ENCODE measurements at regions not wholly inside any gene's neighbourhood (a gene's known extent, or its start where the extent isn't known, plus 50 kb on each side); places are given as distances from the start of the nearest gene placed in this dataset.

DNA sequence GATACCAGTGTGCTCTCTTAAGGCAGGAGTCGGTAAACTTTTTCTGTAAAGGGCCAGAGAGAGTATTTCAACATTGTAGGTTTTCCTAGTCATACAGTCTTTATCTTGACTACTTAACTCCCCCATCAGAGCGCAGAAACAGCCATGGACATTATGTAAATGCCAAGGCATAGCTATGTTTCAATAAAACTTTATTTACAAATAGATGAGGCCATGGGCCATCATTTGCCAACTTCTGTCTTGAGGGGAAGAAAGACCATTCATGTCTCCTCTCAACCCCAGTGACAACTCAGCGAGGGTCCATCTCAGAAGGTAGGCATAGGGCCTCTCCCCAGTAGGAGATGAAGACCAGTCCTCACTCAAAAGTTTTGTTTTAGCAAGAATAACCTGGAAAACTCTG lies 301.3 kb downstream of the FBXW7 start:
- no peak for DNase-seq

DNA sequence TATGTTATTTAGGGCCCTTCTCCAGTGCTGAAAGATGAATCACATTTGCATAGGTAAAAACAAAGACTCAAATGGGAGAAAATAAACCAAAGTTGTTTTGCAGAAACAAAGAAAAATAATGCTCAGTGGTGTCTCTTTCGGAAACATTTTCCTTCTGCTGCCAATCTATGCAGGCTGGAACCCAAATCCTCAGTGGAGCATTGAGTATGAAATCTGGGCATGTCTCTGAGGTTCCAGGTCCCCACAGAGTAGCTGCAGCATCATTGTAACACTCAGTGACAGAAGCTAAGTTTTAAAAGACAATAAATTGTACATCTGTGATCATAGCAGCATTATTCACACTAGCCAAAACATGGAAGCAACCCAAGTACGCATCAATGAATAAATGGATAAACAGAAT lies 303.6 kb downstream of the FBXW7 start:
- no peak for DNase-seq

DNA sequence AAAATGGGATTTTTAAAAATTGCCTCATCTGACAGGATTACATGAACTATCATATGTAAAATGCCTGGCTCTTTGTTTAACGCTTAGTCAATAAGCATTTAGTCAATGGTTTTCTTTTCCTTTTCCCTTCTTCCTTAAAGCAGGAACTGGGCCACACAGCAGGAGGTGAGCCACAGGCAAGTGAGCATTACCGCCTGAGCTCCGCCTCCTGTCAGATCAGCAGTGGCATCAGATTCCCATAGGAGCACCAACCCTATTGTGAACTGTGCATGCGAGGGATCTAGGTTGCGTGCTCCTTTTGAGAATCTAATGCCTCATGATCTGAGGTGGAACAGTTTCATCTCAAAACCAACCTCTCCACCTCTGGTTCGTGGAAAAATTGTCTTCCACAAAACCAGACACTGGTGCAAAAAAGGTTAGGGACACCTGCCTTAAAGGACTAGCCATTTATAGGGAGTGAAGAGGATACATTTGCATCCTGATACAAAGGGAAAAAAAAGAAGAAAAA lies 306.1 kb downstream of the FBXW7 start:
- DNase-seq: no peak

DNA sequence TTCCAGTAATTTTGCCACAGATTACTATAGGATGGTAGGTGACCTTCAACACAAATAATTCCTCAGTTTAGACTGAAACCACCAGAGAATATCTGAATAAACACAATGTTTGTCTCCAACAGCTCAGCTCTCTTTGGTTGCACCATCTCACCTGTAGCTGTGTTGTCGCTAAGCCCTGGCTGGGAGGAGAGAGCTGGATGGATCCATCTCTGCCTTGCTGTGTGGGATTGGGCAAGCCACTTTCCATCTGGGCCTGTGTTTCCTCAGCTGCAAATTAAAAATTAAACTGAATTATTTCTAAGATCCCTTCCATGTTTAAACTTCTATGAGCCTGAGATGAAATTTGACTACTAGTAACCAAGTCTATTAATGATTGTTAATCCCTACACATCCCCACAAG lies 310.2 kb downstream of the FBXW7 start:
- no peak for DNase-seq

DNA sequence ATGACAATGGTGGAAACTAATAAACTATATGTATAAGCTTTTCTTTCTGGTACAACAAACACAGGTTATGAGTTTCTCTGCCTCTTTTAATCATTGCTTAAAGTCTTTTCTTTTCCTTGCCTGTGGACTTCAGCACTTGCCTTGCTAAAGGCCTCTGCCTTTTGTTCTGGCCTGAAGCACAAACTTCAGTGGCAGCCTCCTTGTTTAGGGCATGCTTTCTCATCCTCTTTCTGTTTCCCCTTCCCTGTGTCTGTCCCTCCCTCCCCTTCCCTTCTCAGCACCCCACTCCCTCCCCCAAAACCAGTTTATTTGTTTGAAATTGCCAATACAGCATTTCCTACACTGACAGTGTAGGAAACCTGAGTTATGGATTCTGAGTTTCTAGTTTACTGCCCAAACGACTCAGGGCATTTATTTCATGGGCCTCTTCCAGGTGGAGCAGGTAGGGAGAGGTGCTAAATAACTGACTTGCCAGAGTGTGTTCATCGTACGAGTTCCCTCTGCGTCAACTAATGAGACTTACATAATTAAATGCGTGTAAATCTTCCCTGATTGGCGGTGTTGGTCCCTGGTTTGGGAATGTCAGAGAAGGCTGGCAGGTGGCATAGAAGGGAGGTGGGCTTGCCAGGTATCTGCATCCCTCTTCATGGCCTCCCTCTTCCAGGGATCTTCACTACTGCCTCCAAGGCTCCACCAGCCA lies 311.0 kb downstream of the FBXW7 start:
- DNase-seq: no peak

DNA sequence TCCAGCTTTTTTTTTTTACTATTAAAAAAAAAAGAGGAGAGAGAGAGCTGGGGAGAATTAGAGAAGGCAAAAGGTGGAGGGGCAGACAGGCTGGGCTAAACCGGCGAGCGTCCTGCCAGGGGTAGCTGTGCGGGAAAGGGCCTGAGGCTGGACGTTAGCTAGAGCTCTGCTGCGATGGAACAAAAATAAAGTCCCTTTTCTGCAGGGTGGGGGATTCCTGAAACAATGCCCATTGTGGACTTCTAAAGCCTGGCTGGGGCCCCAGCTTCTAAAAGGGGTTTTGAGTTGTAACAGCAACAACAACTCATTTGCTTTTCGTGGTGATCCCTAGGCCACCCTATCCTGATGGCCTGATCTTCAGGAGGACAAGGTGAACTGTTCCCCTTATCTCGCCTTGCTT lies 311.7 kb downstream of the FBXW7 start:
- DNase-seq: no peak

DNA sequence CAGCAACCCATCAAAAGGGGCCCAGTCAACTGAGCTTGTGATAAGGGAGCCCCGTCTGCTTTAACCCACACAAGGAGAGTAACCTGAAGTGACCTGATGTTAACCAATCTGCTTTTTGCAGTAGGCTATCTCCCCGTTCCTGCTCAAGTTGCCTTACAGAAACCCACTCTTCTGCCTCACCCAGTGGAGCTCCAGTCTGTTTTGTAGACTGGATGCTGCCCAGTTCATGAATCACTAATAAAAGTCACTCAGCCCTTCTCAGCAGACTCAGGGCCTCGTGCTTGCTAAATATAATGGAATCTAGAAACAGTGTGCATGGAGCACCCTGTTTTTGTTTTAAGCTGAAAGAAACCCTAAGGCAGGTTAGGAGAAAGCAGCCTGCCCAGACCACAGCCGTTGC lies 312.3 kb downstream of the FBXW7 start:
- no peak for DNase-seq

DNA sequence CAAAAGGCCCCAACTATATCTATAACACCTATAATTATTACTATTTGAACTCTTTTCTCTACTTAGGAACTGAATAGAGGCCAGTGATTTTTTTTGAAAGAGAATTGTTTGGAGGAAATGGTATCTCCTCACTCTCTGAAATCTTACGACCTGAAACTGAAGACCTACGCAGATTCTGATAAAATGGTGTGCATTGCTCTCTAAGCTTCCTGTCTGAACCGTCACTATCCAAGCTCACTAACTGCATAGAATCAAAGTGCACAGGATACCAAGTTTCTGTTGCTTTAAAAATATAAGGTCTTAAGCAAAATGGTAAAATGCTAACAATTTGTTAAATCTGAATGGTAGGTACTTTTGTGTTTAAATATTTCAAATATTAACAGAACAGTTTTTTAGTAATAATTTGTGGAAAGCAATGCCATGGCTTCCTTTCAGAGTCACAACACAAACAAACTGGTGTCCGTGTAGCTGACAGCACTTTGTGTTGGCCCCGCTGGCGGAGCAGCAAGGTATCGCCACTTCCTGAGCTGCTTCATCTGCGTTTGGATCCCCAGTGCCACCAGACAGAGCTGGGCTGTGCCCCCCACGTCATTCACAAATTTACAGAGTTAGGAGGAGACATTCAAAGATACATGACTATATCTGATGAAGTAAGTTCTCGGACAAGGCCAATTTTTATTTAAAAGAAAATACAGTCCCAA lies 313.9 kb downstream of the FBXW7 start:
- DNase-seq: no peak

DNA sequence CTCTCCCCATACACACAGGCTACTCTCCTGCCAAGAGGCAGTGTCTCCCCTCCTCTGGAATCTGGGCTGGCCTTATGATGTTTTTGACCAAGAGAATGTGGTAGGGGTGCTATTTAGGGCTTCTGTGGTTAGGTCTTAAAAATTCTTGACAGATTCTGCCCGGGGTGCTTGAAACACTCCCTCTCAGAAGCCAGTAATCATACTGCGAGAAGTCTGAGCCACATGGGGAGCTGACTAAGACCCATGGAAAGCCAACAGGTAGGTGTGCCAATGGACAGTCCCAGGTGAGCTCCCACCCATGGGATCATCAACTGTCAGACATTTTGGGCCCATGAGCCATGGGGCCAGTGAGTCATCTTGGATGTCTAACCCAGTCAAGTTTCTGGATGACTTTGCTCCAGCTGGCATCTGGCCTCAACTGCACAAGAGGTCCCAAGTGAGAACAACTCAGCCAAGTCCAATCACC lies 315.7 kb downstream of the FBXW7 start:
- DNase-seq: no peak

DNA sequence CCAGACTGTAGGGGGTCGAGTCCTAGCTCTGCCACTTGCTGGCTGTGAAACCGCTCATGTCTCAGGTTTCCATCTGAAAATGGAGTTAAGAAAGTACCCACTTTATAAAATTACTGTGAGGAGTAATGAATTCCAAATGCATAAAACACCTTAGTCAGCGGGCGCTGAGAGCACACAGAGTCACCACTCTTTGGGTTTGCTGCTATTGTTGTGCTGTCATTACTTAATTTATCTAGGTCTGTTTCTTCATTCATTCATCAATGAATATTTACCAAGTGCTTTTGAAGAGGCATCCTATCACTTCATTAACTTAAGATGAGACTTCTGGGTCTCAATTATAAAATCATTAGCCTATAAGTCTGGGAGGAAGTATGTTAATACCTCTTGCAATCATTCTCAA lies 317.3 kb downstream of the FBXW7 start:
- DNase-seq: no peak

DNA sequence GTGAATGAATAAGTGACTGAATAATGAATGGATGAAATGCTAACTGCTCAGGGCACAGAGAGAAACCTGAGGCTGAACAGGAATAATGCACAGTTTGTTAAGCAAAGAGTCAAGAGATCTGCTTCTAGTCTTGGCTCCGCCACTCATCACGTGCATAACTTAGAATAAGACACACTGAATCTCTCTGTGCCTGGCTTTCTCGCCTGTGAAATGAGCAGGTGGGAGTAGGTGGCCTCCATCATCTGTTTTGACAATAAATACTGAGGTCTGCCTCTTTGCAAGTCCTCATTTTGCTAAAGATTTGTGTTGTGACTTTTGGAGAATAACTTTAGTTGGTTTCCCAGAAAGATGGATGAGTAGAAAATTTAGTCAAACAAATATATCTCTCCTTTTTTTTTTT lies 318.0 kb downstream of the FBXW7 start:
- DNase-seq: no peak

DNA sequence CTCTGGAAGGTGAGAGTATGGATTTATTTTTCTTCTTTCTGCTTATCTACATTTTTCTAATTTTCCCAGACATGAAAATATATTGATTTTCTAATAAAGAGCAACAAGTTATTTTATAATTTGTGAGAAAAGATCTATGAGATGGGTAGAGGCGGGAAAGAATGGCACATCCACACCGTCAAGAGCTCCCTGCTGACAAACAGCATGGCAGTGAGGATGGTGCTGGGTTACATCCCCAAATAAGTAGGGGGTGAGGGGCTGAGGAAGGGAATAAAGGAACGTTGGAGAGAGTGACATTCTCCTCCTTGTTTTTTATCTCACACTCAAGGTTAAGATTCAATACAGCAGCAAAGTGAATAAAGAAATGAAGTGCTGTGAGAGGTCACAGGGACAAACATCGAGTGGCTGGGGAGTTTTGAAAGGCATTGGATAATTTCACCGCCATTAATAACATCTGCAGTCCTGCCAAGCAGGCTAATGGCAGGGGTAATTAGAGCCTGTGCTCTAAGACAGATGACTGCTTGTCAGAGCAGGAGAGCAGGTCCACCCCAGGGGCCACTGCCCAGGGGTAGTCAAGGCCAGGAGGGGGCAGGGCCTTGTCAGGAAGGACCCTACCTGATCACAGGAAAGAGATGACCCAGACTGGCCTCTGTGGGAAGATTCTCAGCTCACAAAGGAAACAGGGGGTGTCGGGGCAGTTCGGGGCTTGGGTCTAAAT lies 323.8 kb downstream of the FBXW7 start:
- DNase-seq: no peak

DNA sequence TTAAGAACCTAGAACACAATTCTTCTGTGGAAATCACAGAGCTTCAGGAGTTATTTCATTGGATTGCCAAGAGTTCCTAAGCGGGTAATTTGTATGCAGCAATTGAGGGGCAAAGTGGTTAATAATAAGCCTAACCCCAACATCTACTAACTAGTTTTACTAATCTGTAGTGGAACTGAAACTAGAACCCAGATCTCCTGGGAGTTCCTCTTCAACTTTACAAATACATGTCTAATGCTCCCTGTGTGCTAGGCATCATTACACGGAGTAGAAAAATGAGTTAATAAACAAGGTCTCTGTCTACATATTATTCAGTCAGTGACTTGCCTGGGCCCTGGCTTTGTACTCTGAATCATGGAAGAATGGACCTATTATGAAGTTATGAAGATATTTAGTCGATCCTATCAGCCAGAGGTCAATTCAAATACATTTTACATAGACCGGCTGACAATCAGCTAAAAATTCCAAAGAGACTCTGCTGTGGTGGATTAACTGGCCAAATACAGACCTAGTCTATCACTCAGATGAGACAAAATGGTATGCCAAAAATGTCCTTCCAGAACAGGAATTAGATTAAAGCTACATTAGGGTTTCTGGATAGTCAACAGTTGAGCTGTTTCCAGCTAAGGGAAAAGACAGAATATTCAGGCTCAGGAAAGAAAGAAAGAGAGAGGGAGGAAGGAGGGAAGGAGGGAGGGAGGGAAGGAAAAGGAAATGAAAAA lies 326.0 kb downstream of the FBXW7 start:
- no peak for DNase-seq

DNA sequence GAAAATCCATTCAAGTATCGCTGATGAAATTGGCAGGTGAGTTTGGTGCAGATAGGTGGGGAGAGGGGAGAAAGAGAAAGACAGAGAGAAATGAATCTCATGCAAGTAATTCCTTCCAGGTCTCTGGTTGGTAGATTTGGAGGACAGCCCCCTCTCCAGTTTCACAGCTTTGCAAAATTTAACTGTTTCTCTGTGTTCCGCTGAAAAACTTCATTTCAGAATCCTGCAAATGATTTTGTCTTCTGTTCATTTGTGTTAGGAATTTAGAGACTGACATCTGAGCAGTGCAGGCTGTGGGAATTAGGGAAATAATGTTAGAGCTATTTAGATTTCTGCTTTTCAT lies 328.5 kb downstream of the FBXW7 start:
- DNase-seq: no peak

DNA sequence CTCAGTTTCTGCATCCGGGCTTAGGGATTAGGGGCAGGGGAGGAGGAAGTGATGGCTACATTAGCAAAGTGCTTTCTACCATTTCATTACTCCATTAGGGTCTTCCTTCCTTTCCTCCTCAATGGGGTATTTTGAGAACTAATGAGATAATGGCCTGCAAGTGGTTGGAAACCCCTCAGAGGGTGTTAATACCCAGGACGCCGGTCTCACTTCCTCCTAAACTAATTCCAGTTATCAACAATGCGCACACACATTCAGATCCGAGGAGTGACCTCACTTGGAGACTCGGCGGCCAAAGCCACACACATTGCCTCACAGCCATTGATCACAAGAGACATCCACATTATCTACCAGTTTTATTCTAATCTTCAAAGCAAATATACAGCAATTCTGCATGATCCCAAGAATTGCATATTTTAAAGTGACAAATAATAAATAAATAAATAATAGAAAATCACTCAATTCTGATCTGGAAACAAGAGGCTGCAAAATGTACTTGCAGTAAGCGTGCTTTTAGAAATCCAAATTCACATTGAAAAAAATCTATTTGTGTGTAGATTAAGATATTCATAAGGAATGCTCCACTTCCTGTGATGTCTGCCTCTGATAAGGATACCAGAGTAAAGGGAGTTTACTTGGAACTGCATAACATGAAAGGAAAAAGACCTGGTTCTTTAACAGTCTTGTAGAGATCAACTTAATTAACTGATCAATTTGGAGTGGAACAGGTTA lies 329.1 kb downstream of the FBXW7 start:
- no peak for DNase-seq

DNA sequence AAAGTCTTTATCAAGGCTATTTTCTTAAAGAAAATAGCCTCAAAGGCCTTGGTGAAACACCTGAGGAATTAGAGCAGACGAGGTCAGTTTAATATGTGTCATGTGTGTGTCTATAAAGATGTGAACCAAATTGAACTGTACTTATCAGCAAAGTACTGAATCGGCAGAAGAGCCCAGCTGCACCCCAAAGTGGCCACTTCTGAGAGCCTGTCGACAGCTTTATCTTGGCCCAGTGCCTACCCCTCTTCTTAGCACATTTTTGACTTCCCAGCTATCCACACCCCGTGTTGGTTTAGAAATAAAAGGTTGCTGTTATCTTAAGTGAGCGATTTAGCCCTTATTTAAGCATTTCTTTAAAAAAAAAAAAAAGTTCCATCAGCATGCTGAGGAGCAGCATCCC lies 329.7 kb downstream of the FBXW7 start:
- DNase-seq: no peak

DNA sequence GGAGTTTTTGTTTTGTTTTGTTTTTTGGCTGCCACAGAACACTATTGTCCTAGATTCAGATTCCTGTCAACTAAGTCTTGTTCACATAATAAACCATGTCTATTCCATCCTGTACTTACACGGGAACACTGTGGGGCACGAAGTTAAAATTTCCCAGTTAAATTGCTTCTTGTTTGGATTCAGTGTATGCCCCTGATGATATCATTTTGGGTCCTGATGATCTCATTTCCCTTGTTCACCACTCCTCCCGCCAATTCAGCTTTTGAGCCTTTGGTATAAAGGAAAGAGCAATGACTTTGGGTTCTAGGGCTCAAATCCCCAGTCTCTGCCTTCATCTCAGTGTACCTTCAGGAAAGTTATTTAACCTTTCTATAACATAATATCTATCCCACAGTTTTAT lies 333.5 kb downstream of the FBXW7 start:
- DNase-seq: no peak

DNA sequence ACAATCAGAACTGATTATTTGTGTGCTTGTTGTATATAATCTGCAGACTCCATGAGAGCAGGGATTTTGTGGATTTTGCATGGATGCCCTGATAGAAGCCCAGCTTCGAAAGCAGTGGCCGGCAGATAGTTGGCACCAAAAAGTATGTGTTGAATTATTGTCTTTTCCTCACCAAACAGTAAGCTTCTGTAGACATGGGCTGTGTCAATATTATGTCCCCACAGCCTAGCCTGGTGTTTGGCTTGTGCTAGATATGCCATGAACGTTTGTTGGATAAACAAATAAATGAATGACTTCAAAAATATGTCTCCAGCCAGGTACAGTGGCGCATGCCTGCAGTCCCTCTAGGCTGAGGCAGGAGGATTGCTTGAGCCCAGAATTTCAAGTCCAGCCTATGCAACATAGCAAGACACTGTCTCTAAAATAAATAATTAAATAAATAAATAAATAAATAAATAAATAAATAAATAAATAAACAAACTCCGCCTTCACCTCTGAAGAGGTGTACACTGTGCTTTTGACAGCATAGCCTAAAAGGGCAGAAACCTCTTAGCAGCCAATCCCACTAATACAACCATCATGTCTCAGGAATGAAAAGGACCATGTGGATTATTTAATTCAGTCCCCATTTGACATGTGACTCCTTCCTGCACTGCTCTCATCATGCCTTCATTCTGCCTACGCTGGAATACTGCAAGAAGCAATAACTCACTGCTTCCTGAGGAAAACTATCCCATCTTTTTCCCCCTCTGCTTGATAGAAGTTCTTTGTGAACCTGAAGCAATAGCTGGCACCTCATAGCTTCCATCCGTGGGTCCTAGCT lies 335.2 kb downstream of the FBXW7 start:
- no peak for DNase-seq

DNA sequence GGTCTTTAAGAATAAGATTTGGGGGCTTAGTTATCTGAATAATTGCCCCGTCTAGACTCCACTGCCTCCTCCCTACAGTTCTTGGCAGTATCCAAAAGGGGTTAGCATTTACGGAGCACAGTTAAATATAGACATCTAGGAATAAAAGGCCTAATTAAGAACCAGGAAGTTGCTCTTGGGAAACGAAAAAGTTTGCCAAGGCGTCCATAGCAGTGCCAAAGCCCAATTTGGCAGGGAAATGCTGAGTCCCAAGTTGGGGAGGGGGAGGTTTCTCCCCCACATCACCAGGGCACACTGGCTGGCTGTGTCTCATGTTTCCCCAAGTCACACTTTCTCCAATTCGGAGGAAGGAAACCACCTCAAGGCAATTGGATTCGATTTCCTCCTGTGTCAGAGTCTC lies 338.7 kb downstream of the FBXW7 start:
- DNase-seq: no peak

DNA sequence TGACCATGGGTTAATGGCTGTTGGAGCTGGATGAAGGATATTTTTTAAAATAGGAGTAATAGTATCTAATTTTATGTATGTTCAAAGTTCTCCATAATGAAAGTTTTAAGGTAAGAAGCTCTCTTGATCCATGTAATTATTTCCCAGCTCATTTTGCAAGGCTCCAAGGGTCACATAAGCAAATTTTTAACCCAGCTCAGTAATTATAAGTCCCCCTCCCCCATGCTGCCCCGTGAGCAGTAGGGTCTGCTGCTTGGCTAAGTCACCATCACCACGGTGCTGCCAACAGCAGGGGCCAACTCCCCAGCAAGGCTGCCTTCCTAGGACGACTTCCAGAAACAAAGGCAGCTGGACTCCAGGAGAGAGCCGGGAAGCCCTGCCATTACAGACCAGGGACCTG lies 340.0 kb downstream of the FBXW7 start:
- DNase-seq: no peak

DNA sequence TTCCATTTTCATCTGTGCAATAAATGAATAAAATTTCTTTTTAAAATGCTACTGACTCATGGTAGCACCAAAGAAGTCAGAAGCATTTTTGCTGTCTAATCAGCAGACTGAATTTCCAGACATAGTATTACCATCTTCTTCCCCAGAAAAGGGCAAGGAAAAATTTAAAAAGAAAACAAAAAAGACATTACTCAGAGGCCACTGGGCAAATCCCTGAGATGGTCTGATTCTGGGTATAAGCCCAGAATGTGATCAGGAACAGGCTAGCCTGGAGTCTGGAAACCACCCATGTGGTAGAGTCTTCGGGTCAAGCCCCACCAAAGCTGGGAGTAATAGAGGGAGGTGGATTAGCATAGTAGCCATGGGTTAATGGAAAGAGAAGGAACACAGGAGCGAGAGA lies 342.8 kb downstream of the FBXW7 start:
- DNase-seq: no peak

DNA sequence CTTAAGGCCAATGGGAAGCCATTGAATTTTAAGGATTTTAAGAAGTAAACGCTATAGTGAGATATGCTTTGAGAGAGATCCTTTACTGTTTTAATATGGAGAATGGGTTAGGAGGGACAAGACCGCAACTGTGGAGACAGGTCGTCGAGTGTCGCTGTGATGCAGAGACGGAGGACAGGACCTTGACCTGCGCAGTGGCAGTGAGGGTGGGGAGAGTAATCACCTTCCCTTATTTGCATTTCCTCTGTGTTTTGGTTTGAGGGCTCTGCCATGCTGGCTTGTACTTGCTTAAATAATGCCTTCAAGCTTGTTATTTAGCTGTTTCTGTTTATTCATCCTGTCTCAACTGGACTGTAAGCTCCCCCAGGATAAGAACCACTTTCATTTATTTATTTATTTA lies 345.0 kb downstream of the FBXW7 start:
- DNase-seq: no peak
